B cell (primary cell): ENCODE measurements at regions not wholly inside any gene's neighbourhood (a gene's known extent, or its start where the extent isn't known, plus 50 kb on each side); places are given as distances from the start of the nearest gene placed in this dataset.

ENCODE experiments used
- ATAC-seq: fragments of 200-7000 bp; cut with Tn5 transposase; one replicate; pipeline ENCODE4 v1.10.0; 2021; ENCODE audit warnings: low read depth, mild to moderate bottlenecking, moderate number of reproducible peaks, moderate library complexity
- CTCF ChIA-PET: fragments of 350-600 bp; sonication (Branson Sonifier 250); formaldehyde crosslinking; loops from one replicate; lab custom pipeline; 2021; ENCODE audit warnings: antibody characterized with exemption, inconsistent platforms; lab: Charles Lee
- POLR2A ChIA-PET: fragments of 350-600 bp; sonication (Branson Sonifier 250); formaldehyde crosslinking; loops from one replicate; lab custom pipeline; 2021; ENCODE audit warnings: antibody characterized with exemption; lab: Charles Lee
- DNase-seq: peaks from one replicate; pipeline ENCODE4 v3.0.0; 2013
- H2AFZ ChIP-seq: 2 replicates; pipeline ENCODE4 v1.6.1; 2012; ENCODE audit warnings: mild to moderate bottlenecking, low read depth, low read length; ENCODE audit not compliant: insufficient read depth, poor library complexity, severe bottlenecking
- H3K27ac ChIP-seq, 2 donors: 1 replicate in 1 of 2; 2 replicates in 1 of 2; pipeline ENCODE4 v1.5.1; 2012 to 2013; ENCODE audit warnings: low read length in 2 of 2, mild to moderate bottlenecking in 2 of 2, moderate library complexity in 1 of 2
- H3K27me3 ChIP-seq, 4 experiments: fragments of 200-600 bp in 1 of 4; sonication (generic) in 1 of 4; replicated peaks in 1 of 4; 1 replicate in 2 of 4; 2 replicates in 2 of 4; pipeline versions ENCODE4 v1.6.1 to v1.7.0; 2013 to 2016; ENCODE audit warnings: low read length in 3 of 4, mild to moderate bottlenecking in 2 of 4, mixed read lengths in 1 of 4, moderate library complexity in 1 of 4; ENCODE audit not compliant: insufficient read depth in 4 of 4, control insufficient read depth in 3 of 4; ENCODE audit errors: control extremely low read depth in 1 of 4
- H3K36me3 ChIP-seq, 2 experiments: replicated peaks in 1 of 2; 1 replicate in 1 of 2; 2 replicates in 1 of 2; pipeline versions ENCODE4 v1.6.1 to v1.7.1; 2013; ENCODE audit warnings: low read length in 1 of 2; ENCODE audit not compliant: insufficient read depth in 2 of 2, control insufficient read depth in 1 of 2; ENCODE audit errors: control extremely low read depth in 1 of 2, extremely low read depth in 1 of 2
- H3K4me1 ChIP-seq, 2 donors: fragments of 200-600 bp in 1 of 2; sonication (generic) in 1 of 2; 1 replicate in 1 of 2; 2 replicates in 1 of 2; pipeline versions ENCODE4 v1.5.1 to v1.6.1; 2013 to 2017; ENCODE audit warnings: low read length in 2 of 2; ENCODE audit not compliant: control insufficient read depth in 2 of 2, insufficient read depth in 2 of 2
- H3K4me2 ChIP-seq: replicated peaks from 2 replicates; pipeline ENCODE3; 2012; ENCODE audit warnings: mild to moderate bottlenecking, low read depth, low read length; ENCODE audit not compliant: poor library complexity, severe bottlenecking
- H3K4me3 ChIP-seq, 5 experiments: fragments of 200-600 bp in 1 of 5; sonication (generic) in 1 of 5; 1 replicate in 3 of 5; 2 replicates in 2 of 5; pipeline versions ENCODE4 v1.5.1 to v1.7.0; 2011 to 2016; ENCODE audit warnings: low read length in 4 of 5, mild to moderate bottlenecking in 4 of 5, low read depth in 2 of 5, control low read depth in 1 of 5, moderate library complexity in 1 of 5; ENCODE audit not compliant: insufficient read depth in 1 of 5; ENCODE audit errors: control extremely low read depth in 1 of 5, extremely low read depth in 1 of 5
- H3K79me2 ChIP-seq: fragments of 200-600 bp; sonication (generic); one replicate; pipeline ENCODE4 v1.6.0; 2016; ENCODE audit warnings: low read length; ENCODE audit not compliant: control insufficient read depth, insufficient read depth
- H3K9ac ChIP-seq: fragments of 200-600 bp; sonication (generic); 2 replicates; pipeline ENCODE4 v1.6.1; 2017; ENCODE audit warnings: mild to moderate bottlenecking, low read length, moderate library complexity
- H3K9me3 ChIP-seq, 3 donors: one replicate each; pipeline versions ENCODE4 v1.6.1 to v1.7.1; 2013; ENCODE audit warnings: low read length in 2 of 3; ENCODE audit not compliant: control insufficient read depth in 2 of 3, insufficient read depth in 1 of 3; ENCODE audit errors: control extremely low read depth in 1 of 3
- H4K20me1 ChIP-seq: 2 replicates; pipeline ENCODE4 v1.6.0; 2012; ENCODE audit warnings: mild to moderate bottlenecking, low read length; ENCODE audit not compliant: insufficient read depth, control insufficient read depth, poor library complexity, severe bottlenecking
- H3K27ac Mint-ChIP-seq: one replicate; pipeline ENCODE4 v1.8.0; 2021; ENCODE audit warnings: mixed read lengths
- H3K27me3 Mint-ChIP-seq: one replicate; pipeline ENCODE4 v1.8.0; 2021; ENCODE audit warnings: mixed read lengths
- H3K4me1 Mint-ChIP-seq: one replicate; pipeline ENCODE4 v1.8.0; 2021; ENCODE audit warnings: mixed read lengths
- H3K4me3 Mint-ChIP-seq: one replicate; pipeline ENCODE4 v1.8.0; 2021; ENCODE audit warnings: mixed read lengths
- H3K9me3 Mint-ChIP-seq: one replicate; pipeline ENCODE4 v1.8.0; 2022; ENCODE audit warnings: mixed read lengths; ENCODE audit not compliant: insufficient read depth
- EZH2 ChIP-seq: IDR thresholded peaks from 2 replicates; pipeline ENCODE4 v1.6.1; 2012; ENCODE audit warnings: borderline replicate concordance, low read depth, mild to moderate bottlenecking, moderate library complexity, low read length; ENCODE audit not compliant: insufficient read depth, poor library complexity, severe bottlenecking
- WGBS: methylation state at CpG from one replicate; pipeline ENCODE4 v1.1.5; 2013; ENCODE audit warnings: missing lambda C conversion rate; ENCODE audit not compliant: insufficient coverage; 5-methylcytosine and 5-hydroxymethylcytosine counted together
- intact Hi-C: fragments of 100-400 bp; cut with micrococcal nuclease; formaldehyde crosslinking; loops from one replicate; pipeline ENCODE4 v1.10.0; 2022
- TF ChIP-seq, protein P1 (sequence below): fragments of 200-600 bp; IDR thresholded peaks from one replicate; pipeline ENCODE4 v1.8.0; 2022; ENCODE audit warnings: antibody characterized with exemption, mild to moderate bottlenecking

DNA sequence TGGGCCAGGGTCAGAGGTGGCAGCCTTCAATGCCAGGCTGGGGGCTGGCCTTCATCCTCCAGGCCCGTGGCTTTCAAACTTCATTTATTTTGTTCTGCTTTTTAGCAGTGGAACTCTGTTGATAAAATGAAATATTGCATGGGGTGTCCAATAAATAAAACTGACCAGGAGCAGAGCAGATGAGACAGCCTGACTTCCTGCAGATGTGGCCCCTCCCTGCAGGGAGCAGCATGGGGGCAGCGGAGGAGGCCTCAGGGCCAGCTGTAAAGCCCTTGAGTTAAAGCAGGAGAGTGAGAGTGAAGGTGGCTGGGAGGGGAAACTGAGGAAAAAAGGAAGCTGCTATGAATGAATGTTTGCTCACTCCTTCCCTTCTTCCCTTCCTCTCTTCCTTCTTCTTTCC, 120.3 kb downstream of the RPAP3 start:
- intact Hi-C loops, result no loop called here
- ATAC-seq (no peak), DNase-seq (no peak)
- H3K9ac ChIP-seq, result no peak overlapping the region
- CTCF ChIA-PET, result no interaction called here
- H2AFZ ChIP-seq, result no peak overlapping the region
- H4K20me1 ChIP-seq, result no peaks in the 10 kb centered on the region
- Mint-ChIP-seq H3K27ac (no peak overlapping the region), H3K9me3 (no peaks in the 10 kb centered on the region), H3K27me3 (peaks cover 13% of the 10 kb centered on the region), H3K4me1 (peaks cover 3% of the 10 kb centered on the region), H3K4me3 (no peak overlapping the region)
- H3K4me3 ChIP-seq, result no peak overlapping the region
- H3K9me3 ChIP-seq, result no peaks in the 10 kb centered on the region
- POLR2A ChIA-PET, result no interaction called here
- H3K27ac ChIP-seq, result no peak overlapping the region
- H3K79me2 ChIP-seq, result no peaks in the 10 kb centered on the region
- no peak overlapping the region for H3K4me2 ChIP-seq
- H3K27me3 ChIP-seq, result no peaks in the 10 kb centered on the region
- TF ChIP-seq EZH2, result no peak
- TF ChIP-seq, protein P1, sequence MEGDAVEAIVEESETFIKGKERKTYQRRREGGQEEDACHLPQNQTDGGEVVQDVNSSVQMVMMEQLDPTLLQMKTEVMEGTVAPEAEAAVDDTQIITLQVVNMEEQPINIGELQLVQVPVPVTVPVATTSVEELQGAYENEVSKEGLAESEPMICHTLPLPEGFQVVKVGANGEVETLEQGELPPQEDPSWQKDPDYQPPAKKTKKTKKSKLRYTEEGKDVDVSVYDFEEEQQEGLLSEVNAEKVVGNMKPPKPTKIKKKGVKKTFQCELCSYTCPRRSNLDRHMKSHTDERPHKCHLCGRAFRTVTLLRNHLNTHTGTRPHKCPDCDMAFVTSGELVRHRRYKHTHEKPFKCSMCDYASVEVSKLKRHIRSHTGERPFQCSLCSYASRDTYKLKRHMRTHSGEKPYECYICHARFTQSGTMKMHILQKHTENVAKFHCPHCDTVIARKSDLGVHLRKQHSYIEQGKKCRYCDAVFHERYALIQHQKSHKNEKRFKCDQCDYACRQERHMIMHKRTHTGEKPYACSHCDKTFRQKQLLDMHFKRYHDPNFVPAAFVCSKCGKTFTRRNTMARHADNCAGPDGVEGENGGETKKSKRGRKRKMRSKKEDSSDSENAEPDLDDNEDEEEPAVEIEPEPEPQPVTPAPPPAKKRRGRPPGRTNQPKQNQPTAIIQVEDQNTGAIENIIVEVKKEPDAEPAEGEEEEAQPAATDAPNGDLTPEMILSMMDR, result no peak
- H3K36me3 ChIP-seq, result no peaks in the 10 kb centered on the region
- WGBS, result 70% methylated on average over 1 of the region's 2 CpGs
- H3K4me1 ChIP-seq, result no peaks in the 10 kb centered on the region

DNA sequence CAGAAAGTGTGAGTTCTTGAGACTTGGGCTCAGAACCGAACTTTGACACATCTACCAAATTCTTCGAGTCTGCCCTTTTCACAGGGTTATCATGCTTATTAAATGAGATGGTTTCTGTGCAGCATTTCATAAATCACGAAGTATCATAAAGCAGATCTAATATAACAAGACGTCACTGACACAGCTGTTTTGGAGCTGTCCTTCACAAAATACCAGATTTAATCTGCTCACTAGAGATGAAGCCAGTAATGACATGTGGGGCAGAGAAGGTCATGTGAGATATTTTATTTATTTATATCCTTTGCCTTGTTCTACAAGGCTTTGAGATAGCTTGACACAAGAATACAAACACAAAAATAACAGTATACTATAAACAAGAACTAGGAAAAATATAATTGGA, 127.0 kb downstream of the RPAP3 start:
- Histone ChIP-seq H3K4me3 (no peak overlapping the region), H2AFZ (no peak overlapping the region), H3K27me3 (peaks cover 0 to 4% (median 0%) of the 10 kb centered on the region in 4 experiments), H3K4me2 (no peak overlapping the region), H3K9ac (no peak overlapping the region), H3K27ac (no peak overlapping the region), H3K36me3 (no peaks in the 10 kb centered on the region), H3K9me3 (no peaks in the 10 kb centered on the region), H4K20me1 (no peaks in the 10 kb centered on the region), H3K4me1 (no peaks in the 10 kb centered on the region), H3K79me2 (no peaks in the 10 kb centered on the region)
- no peak for ATAC-seq
- intact Hi-C loops, result no loop called here
- WGBS, result no CpG with 5 or more reads among the region's 4 CpGs
- Mint-ChIP-seq H3K27me3 (peaks cover 8% of the 10 kb centered on the region), H3K4me3 (no peak overlapping the region), H3K27ac (no peak overlapping the region), H3K9me3 (no peaks in the 10 kb centered on the region), H3K4me1 (no peaks in the 10 kb centered on the region)
- TF ChIP-seq, protein P1, result no peak
- ChIA-PET POLR2A (no interaction called here), CTCF (no interaction called here)
- no peak for DNase-seq
